GOT3 (cell line): ENCODE measurements at regions not wholly inside any gene's neighbourhood (a gene's known extent, or its start where the extent isn't known, plus 50 kb on each side); places are given as distances from the start of the nearest gene placed in this dataset.
"Not testable (repeated sequence)": the region's sequence is repeated elsewhere in the genome, so short reads cannot be mapped to it uniquely, and the experiment has no call there.

Source experiments
- DNase-seq: peaks from one replicate; lab custom pipeline; 2025; ENCODE audit warnings: mixed read lengths; lab: John Stamatoyannopoulos, UW

DNA sequence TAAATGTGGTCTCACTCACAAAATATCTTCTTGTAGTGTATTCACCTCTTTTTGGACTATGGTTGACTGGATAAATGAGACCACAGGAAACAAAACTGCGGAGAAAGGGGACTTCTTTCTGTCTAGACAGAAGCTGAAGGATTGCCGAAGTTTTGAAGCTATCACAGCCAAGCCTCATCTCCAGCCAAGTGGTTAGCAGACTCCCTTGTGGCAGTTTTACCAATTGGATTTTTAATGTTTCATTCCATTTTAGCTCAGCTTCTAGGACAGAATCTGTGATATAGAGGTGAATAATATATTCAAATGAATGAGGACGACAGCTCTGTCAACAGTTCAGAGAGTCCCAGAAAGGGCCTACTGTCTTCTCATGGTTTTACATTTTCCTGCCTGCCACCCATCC lies 215.7 kb upstream of the ZNF608 start:
- no peak for DNase-seq

- no peak for DNase-seq
Measured at GRCh38 chr5:124962735-124963134, 216.3 kb upstream of the ZNF608 start.

DNA sequence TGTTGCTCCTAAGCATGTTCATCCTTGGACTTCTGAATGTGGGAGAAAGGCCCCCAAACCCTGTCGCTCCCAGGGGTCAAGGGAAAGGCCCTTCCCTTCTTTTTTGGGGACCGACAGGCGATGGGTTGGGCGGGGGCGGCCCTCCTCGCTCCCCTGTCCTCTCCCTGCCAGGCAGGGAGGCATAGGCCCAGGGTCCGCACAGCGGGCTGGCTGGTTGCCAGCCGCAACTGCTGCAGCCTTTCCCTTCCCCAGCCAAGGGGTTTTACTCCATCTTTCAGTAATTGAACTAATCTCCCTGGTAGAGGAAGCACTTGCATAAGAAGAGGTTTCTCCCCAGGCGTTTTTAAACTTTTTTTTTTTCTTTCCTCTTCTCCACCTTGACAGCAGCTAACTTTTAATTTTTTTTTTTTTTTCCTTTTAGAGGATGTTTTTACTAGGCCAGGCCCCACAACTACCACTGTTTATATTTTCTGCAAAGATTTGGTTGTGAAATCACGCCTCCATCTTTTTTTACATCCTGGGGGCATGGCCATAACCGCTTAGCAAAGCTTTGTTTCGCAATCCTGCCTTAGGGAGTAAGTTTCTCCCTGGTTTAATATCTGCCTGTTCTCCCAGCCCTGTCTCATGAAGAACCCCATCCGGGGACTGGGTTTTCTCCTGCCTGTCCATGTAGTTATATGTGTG lies 216.9 kb upstream of the ZNF608 start:
- no peak for DNase-seq

DNA sequence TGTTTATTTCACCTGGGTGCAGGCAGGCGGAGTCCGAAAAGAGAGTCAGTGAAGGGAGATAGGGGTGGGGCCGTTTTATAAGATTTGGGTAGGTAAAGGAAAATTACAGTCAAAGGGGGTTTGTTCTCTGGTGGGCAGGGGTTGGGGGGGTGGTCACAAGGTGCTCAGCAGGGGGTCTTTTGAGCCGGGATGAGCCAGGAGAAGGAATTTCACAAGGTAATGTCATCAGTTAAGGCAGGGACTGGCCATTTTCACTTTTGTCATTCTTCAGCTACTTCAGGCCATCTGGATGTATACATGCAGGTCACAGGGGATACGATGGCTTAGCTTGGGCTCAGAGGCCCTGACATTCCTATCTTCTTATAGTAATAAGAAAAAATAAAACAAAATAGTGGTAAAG lies 220.3 kb upstream of the ZNF608 start:
- not testable (repeated sequence) for DNase-seq

DNA sequence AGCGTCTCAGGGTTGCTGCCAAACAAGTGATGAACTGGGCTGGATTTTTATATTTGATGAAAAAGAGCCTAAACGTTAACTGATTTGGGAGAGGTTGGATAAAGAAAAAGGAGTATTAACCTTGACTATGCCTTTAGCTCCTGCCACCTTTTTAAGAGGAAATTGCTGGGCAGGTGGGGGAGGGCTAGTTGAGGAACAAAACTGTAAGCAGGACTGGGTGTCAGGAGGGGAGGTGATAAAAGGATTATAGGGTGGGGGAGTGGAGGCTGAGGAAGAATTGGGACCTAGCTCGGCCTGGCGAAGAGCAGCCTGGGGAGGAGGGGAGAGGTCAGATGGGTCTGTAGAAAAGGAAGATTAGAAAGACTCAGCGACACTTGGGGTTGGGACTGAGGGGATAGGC lies 223.9 kb upstream of the ZNF608 start:
- not testable (repeated sequence) for DNase-seq

GRCh38 chr5:124972703-124973102 lies 226.3 kb upstream of the ZNF608 start:
- DNase-seq = no peak

GRCh38 chr5:124973661-124974060 lies 227.2 kb upstream of the ZNF608 start:
- DNase-seq = no peak

DNA sequence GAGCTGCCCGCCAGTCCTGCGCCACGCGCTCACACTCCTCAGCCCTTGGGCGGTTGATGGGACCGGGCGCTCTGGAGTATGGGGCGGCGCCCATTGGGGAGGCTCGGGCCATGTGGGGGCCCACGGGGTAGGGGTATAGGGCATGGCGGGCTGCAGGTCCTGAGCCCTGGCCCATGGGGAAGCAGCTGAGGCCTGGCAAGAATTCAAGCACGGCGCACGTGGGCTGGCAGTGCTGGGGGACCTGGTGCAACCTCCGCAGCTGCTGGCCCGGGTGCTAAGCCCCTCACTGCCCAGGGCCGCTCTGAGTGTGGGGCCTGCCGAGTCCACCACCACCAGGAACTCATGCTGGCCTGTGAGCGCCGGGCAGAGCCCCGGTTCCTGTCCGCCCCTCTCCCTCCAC lies 229.6 kb upstream of the ZNF608 start:
- DNase-seq = no peak

DNA sequence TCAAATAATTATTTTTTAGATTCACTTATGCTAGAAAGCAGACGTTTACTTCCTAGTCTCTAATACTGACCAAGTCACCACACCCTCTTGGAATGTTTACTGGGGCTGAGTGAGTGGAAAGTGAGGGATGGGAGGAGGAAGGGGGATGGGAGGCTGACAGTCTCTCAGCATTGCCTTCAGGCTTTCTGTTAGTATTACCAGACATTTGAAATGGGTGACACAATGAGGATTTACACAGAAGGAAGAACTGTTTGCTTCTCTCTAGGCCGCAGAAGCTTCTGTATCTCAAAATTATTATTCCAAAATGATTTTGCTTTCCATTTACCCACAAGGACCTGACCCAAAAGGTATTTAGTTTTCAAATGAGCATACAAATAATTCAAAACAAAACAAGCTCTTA lies 232.8 kb upstream of the ZNF608 start:
- no peak for DNase-seq

DNA sequence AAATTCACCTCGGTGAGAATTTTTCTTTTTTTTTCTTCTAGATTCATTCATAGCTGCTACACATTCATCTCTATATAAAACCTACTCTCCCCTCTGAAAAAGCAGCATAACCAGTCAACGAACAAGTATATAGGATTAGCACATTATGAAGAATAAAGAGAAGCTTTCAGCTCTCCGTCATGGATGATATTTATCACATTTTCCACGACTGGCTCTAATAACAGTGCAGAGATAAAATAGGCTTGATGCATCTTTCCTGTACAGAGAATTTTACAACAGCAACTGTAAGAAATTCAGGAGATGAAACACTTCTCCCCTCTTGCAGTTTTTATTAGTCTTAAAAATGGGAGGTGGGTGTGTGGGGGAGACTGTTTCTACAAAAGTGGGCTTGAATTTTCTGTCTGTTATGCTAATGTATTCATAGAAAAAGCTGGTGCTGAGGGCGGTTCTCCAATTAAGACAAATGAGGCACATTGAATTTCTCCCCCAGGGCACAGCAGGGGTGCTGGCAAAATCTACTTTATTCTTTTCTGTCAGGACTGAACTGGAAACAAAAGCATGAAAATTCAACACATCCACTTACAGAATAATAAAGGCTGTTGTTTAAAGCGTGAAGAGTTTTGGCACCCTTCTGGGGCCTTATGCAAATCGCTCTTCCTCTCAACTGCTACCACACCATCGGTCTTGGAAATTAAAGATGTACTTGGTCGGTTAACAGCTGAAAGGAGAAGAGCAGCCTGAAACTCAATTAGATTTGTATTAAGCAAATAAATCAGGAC lies 233.9 kb upstream of the ZNF608 start:
- no peak for DNase-seq

GRCh38 chr5:124981901-124982300 lies 235.5 kb upstream of the ZNF608 start:
- DNase-seq = no peak

DNA sequence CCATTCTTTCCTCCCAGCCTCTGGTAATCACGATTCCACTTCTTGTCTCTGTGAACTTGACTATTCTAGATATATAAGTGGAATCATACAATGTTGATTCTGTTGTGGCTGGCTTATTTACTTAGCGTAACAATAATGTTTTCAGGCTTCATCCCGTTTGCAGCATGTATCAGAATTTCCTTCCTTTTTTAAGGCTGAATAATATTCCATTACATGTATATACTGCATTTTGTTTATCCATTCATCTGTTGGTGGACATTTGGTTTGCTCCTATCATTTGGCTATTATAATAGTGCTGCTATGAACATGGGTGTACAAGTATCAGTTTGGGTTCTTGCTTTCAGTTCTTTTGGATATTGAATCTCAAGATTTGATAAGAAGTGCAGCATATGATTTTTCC lies 239.7 kb upstream of the ZNF608 start:
- no peak for DNase-seq

DNA sequence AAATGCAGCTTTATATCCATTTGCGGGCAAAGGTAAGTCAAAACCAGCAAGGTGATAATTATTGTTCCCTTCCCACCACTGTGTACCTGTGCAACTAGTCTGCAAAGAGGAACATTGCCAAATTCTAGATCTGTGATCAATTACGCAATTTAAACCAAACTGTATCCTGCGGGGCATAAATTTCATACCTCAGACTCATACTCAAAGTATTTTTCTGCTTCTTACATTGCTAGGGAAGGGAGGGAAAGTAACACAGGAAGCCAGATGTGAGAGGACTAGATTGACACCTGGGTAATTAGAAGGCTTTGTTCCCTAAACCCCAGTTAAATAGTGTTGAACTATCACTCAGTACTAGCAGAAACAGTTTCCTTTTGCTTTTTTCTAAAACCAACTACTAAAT lies 240.2 kb upstream of the ZNF608 start:
- no peak for DNase-seq

DNA sequence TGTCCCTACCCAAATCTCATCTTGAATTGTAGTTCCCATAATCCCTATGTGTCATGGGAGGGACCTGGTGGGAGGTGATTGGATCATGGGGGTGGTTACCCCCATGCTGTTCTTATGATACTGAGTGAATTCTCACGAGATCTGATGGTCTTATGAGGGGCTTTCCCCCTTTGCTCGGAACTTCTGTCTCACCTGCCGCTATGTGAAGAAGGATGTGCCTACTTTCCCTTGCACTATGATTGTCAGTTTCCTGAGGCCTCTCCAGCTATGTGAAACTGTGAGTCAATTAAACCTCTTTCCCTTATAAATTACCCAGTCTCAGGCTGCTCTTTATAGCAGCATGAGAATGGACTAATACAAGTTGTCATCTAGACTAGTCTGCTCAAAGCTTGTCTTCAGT lies 241.3 kb upstream of the ZNF608 start:
- not testable (repeated sequence) for DNase-seq

DNA sequence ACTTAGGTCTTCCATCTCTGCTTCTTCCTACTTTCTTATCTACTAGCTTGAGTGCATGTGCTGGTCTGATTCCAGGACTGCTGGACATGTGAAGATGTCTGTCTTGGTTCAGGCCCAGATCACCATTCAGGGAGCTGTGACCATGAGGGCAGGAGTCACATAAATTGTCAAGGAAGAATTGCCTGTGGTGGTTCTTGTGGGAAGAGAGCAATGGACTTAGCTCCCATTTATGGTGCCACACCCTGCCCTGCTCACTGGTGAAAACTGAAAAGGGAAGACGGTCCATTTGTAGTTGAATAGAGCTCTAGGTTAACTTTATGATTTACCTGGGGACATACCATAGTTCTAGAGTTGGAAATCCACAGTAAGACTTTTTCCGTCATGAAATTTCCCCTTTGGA lies 244.3 kb upstream of the ZNF608 start:
- no peak for DNase-seq

DNA sequence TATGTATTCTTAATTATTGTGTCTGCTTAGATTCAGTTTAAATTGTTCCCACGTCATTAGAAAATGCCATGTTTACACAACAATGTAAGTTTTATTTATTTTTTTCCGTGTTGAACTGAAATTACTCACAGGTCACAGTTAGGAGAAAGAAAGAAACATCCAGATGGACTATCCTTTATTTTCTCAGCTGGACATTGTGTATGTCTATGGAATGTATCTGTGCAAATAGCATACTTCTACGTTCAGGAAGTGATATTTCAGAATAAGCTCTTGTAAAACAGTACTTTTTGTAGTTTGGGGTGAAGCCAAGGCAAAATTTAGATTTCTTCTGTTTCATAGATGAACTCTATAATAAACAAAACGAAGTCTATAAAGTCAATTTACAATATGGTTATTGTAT lies 249.0 kb upstream of the ZNF608 start:
- no peak for DNase-seq

DNA sequence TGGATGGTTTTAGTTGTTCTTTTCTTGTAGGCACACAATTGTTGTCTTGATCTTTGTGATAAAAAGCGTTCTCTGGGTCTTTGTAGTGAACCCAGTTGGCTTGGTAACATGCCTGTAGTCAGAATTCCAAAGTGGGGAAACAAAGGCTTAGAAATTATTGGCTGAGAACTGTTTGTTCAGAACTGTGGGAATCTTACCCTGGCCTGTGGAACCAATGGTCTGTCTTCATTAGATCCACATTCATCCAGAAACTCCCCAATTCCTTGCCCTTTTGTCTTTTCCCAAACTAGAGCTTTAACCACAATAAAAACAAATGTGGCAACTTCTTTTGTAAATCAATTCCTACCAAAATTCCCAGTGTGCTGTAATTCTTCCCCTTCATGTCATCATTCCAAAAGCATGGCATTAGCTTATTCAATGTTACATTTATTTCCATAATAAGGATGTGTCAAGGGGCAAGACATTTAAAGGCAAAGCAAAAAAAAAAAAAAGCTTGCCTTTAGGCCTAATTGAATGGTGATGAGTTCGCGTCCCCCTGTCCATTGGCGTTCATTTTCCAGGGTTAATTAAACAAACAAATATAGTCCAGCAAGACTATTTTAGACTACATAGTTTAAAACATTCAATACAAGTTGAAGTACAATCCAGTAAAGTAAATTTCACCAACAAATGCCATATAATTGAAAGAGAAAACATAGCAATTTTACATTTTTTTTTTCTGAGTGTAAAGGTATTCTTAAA lies 249.8 kb upstream of the ZNF608 start:
- DNase-seq = no peak

DNA sequence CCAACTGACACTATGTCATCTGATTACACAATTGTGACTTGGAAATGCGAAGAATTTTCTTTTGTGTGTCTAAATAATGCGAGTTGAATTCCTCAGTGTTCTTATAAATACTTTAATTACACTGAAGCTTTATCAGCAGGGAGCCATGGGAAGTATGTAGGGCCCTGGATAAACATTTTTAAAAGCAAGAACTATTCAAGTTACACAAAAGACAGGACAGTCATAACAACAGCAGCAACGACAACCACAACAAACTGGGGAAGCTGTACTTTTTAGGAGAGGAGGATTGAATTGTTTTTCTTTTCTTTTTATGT lies 250.3 kb upstream of the ZNF608 start:
- DNase-seq = no peak

DNA sequence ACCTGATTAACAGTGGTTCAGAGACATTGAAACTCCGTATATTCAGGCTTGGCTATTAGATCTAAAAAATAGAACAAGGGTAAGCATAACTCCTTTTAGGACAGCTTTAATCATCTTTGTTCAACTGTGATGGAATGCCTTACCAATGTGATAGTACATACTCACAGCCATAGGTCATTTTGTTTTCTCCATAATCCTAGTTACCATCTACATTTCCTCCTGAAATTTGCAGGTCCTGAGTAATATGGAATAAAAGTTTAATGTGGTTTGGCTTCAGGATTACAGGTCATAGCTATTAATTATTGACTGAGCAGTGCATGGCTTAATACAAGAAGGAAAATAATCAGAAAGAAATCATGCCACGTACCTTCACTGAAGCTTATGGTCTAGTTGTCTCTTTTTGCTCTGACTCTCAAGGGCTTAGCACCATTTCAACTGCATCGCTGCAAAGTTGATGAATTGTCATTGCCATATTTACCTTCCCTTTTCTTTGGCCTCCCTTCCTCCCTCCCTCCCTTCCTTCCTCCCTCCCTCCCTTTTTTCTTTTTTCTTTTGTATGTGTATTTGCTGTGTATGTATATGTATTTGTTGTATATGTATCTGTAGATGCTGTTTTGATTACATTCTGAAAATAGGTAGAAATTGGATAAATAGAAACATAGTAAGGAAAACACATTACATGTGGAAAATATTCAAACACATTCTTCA lies 250.9 kb upstream of the ZNF608 start:
- no peak for DNase-seq

DNA sequence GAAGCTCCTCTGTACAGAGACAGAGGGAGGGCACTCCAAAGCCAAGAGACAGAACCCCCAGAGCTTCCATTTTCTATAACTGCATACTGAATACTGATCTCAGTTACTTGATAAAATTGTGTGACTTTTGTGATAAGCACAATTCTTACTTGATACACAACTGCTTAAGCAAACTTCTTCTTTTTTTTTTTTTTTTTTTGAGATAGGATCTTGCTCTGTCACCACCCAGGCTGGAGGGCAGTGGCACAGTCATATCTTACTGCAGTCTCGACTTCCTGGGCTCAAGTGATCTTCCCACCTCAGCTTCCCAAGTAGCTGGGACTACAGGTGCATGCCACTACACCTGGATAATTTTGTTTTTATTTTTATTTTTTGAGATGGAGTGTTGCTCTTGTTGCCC lies 252.1 kb upstream of the ZNF608 start:
- DNase-seq = no peak

DNA sequence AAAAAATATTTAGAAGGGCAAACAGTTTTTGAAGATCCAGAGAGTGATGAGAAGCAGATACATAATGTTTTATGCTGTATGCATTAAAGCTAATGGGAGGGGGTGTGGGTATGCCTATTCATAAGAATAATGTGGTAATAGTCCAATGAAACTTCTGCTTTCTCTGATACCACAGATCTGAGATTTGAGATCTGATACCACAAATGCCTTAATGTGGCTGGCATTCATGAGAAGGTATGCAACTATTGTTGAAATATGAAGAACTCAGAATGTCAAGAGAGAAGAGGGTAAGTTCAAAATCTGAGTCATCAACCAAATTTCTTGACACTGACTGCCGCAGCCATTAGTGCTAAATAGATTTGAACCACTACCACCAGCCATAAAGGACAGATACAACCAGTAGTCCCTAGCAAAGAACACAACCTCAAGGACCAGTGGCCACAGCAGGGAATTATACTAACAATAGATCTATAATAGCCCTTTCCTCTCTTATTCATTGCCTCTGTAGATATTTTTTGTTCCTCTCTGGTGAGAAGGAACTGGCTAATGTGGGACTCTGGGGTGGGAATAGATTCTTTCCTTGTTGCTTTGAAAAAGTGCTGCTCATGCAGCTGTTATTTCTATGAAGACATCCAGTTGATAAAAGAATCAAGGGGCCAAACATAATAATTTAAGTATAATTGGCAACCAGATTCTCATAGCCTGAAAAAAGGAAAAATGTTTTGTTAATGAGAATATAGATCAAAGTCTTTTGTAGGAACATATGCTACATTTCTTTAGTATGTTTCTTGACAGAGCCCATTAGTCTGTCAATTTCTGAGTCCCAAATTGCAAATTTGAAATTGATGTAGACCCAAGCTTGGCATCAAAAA lies 256.5 kb upstream of the ZNF608 start:
- no peak for DNase-seq

DNA sequence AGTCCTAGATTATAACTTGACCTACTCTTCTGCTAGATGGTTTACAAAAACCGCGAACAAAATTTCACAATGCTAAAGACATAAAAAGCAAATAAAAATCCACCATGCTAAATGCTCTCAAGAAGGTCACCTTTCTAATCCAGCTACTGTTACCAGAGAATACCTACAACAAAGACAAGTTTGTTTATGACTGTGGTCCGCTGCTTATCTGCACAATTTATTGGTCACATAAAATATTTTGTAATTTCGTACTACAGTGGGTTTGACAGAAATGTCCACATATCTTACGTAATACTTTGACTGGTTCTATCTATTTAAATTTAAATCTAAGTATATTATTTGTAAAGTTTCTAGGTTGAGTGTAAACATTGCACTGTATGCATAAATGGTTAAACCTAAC lies 257.6 kb upstream of the ZNF608 start:
- DNase-seq = no peak
